ENCODE measurements at regions not wholly inside any gene's neighbourhood (a gene's known extent, or its start where the extent isn't known, plus 50 kb on each side); places are given as distances from the start of the nearest gene placed in this dataset.
"Not testable (repeated sequence)": the region's sequence is repeated elsewhere in the genome, so short reads cannot be mapped to it uniquely, and the experiment has no call there.

- Histone ChIP-seq H3K9me3 (no peaks in the 10 kb centered on the region), H3K4me1 (replicated peaks) (no peaks in the 10 kb centered on the region), H3K36me3 (no peaks in the 10 kb centered on the region), H3K27me3 (replicated peaks; ENCODE audit: insufficient read depth) (no peaks in the 10 kb centered on the region), H3K27ac (no peak overlapping the region), H3K4me3 (no peak overlapping the region)
- intact Hi-C loops (cut with DNase I): no loop called here
- 89% methylated on average over 4 of the region's 4 CpGs for WGBS
- no peak for DNase-seq (ENCODE audit: low spot score)
- TF ChIP-seq CTCF (IDR thresholded peaks at IDR 0.05): no peak
- TF ChIP-seq POLR2A (IDR thresholded peaks at IDR 0.05): no peak
- no peak for TF ChIP-seq POLR2AphosphoS5 (IDR thresholded peaks at IDR 0.05)
Observed at GRCh38 chr7:66429498-66430163, 199.1 kb upstream of the KCTD7 start.

- Histone ChIP-seq H3K9me3 (no peaks in the 10 kb centered on the region), H3K27me3 (replicated peaks; ENCODE audit: insufficient read depth) (no peaks in the 10 kb centered on the region), H3K4me3 (no peak overlapping the region), H3K27ac (no peak overlapping the region), H3K4me1 (replicated peaks) (no peaks in the 10 kb centered on the region), H3K36me3 (no peaks in the 10 kb centered on the region)
- WGBS: 31% methylated on average over 5 of the region's 5 CpGs
- no peak for DNase-seq (ENCODE audit: low spot score)
- TF ChIP-seq POLR2AphosphoS5 (IDR thresholded peaks at IDR 0.05) (no peak), POLR2A (IDR thresholded peaks at IDR 0.05) (no peak), CTCF (IDR thresholded peaks at IDR 0.05) (no peak)
- intact Hi-C loops (cut with DNase I): no loop called here
Observed at GRCh38 chr7:66430164-66430545, 198.5 kb upstream of the KCTD7 start.

GRCh38 chr7:66438703-66439405 lies 189.8 kb upstream of the KCTD7 start:
- 38% methylated on average over 1 of the region's 1 CpG for WGBS
- intact Hi-C loops (cut with DNase I); H3K4me1 ChIP-seq (replicated peaks); H3K9me3 ChIP-seq; DNase-seq (ENCODE audit: low spot score); H3K36me3 ChIP-seq; H3K27ac ChIP-seq; H3K4me3 ChIP-seq; H3K27me3 ChIP-seq (replicated peaks; ENCODE audit: insufficient read depth): not testable (repeated sequence)

- intact Hi-C loops (cut with DNase I): no loop called here
- TF ChIP-seq POLR2A (IDR thresholded peaks at IDR 0.05) (no peak), POLR2AphosphoS5 (IDR thresholded peaks at IDR 0.05) (no peak), CTCF (IDR thresholded peaks at IDR 0.05) (no peak)
- WGBS: 48% methylated on average over 4 of the region's 4 CpGs
Observed at GRCh38 chr7:66442385-66442784, 186.3 kb upstream of the KCTD7 start.

GRCh38 chr7:66443946-66444345 lies 184.7 kb upstream of the KCTD7 start:
- no peaks in the 10 kb centered on the region for H3K36me3 ChIP-seq
- H3K4me3 ChIP-seq: no peak overlapping the region
- no peak for TF ChIP-seq POLR2A (IDR thresholded peaks at IDR 0.05)
- no peak for TF ChIP-seq POLR2AphosphoS5 (IDR thresholded peaks at IDR 0.05)
- TF ChIP-seq CTCF (IDR thresholded peaks at IDR 0.05): no peak
- no peaks in the 10 kb centered on the region for H3K9me3 ChIP-seq
- no peaks in the 10 kb centered on the region for H3K4me1 ChIP-seq (replicated peaks)
- DNase-seq (ENCODE audit: low spot score): no peak
- intact Hi-C loops (cut with DNase I): no loop called here
- H3K27ac ChIP-seq: no peak overlapping the region
- H3K27me3 ChIP-seq (replicated peaks; ENCODE audit: insufficient read depth): no peaks in the 10 kb centered on the region

More at GRCh38 chr7:66442385-66442784, 186.3 kb upstream of the KCTD7 start:
- Histone ChIP-seq H3K27me3 (replicated peaks; ENCODE audit: insufficient read depth) (no peaks in the 10 kb centered on the region), H3K4me3 (no peak overlapping the region), H3K27ac (no peak overlapping the region), H3K4me1 (replicated peaks) (no peaks in the 10 kb centered on the region), H3K9me3 (no peaks in the 10 kb centered on the region), H3K36me3 (no peaks in the 10 kb centered on the region)
- DNase-seq (ENCODE audit: low spot score): no peak

GRCh38 chr7:66447007-66447406 lies 181.7 kb upstream of the KCTD7 start:
- H3K36me3 ChIP-seq; H3K9me3 ChIP-seq; H3K27me3 ChIP-seq (replicated peaks; ENCODE audit: insufficient read depth); intact Hi-C loops (cut with DNase I); DNase-seq (ENCODE audit: low spot score); H3K4me1 ChIP-seq (replicated peaks); H3K4me3 ChIP-seq; H3K27ac ChIP-seq: not testable (repeated sequence)
- 96% methylated on average over 2 of the region's 2 CpGs for WGBS

- H3K4me3 ChIP-seq; DNase-seq (ENCODE audit: low spot score); H3K4me1 ChIP-seq (replicated peaks); H3K36me3 ChIP-seq; H3K27me3 ChIP-seq (replicated peaks; ENCODE audit: insufficient read depth); intact Hi-C loops (cut with DNase I); H3K9me3 ChIP-seq; H3K27ac ChIP-seq: not testable (repeated sequence)
- 91% methylated on average over 2 of the region's 2 CpGs for WGBS
Observed at GRCh38 chr7:66450814-66451213, 177.9 kb upstream of the KCTD7 start.

GRCh38 chr7:66451713-66452112 lies 177.0 kb upstream of the KCTD7 start:
- intact Hi-C loops (cut with DNase I); DNase-seq (ENCODE audit: low spot score); H3K4me3 ChIP-seq; H3K36me3 ChIP-seq; H3K9me3 ChIP-seq; H3K4me1 ChIP-seq (replicated peaks); H3K27ac ChIP-seq; H3K27me3 ChIP-seq (replicated peaks; ENCODE audit: insufficient read depth): not testable (repeated sequence)
- WGBS: 94% methylated on average over 2 of the region's 2 CpGs
